C4-2B (cell line): ENCODE measurements at regions not wholly inside any gene's neighbourhood (a gene's known extent, or its start where the extent isn't known, plus 50 kb on each side); places are given as distances from the start of the nearest gene placed in this dataset.

Experiments used
- ZFX ChIP-seq: fragments of 450-650 bp; IDR thresholded peaks from 2 replicates; pipeline ENCODE4 v1.6.1; 2017
- TF ChIP-seq, protein P1 (sequence below): fragments of 450-650 bp; conservative IDR thresholded peaks from 2 replicates; pipeline ENCODE4 v1.5.1; 2017; ENCODE audit warnings: mild to moderate bottlenecking

- TF ChIP-seq, protein P1, sequence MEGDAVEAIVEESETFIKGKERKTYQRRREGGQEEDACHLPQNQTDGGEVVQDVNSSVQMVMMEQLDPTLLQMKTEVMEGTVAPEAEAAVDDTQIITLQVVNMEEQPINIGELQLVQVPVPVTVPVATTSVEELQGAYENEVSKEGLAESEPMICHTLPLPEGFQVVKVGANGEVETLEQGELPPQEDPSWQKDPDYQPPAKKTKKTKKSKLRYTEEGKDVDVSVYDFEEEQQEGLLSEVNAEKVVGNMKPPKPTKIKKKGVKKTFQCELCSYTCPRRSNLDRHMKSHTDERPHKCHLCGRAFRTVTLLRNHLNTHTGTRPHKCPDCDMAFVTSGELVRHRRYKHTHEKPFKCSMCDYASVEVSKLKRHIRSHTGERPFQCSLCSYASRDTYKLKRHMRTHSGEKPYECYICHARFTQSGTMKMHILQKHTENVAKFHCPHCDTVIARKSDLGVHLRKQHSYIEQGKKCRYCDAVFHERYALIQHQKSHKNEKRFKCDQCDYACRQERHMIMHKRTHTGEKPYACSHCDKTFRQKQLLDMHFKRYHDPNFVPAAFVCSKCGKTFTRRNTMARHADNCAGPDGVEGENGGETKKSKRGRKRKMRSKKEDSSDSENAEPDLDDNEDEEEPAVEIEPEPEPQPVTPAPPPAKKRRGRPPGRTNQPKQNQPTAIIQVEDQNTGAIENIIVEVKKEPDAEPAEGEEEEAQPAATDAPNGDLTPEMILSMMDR = no peak
- TF ChIP-seq ZFX = no peak
These were observed 109.8 kb downstream of the RFX6 start for GRCh38 chr6:116986819-116987218.
